HEK293 (cell line): ENCODE measurements at regions not wholly inside any gene's neighbourhood (a gene's known extent, or its start where the extent isn't known, plus 50 kb on each side); places are given as distances from the start of the nearest gene placed in this dataset.

Experiments
- CTCF ChIP-seq: fragments of 450-650 bp; formaldehyde crosslinking; IDR thresholded peaks from 2 replicates; pipeline ENCODE4 v1.5.1; 2016; ENCODE audit warnings: missing biosample characterization, missing genetic modification characterization
- YY1 ChIP-seq: fragments of 450-650 bp; formaldehyde crosslinking; IDR thresholded peaks from 2 replicates; pipeline ENCODE4 v1.5.1; 2018; ENCODE audit warnings: missing biosample characterization, missing genetic modification characterization
- ZBTB21 ChIP-seq: fragments of 450-650 bp; formaldehyde crosslinking; IDR thresholded peaks from 2 replicates; pipeline ENCODE4 v1.5.1; 2017; ENCODE audit warnings: missing biosample characterization, missing genetic modification characterization
- ZNF391 ChIP-seq: fragments of 450-650 bp; formaldehyde crosslinking; IDR thresholded peaks from 2 replicates; pipeline ENCODE4 v1.5.1; 2016; ENCODE audit warnings: low read depth, missing biosample characterization, missing genetic modification characterization, borderline replicate concordance

GRCh38 chr7:63014792-63015191 is 983.9 kb upstream of the ZNF722 start:
- no peak for TF ChIP-seq YY1 (tag by site-specific recombination)
- TF ChIP-seq ZNF391 (tag by site-specific recombination): no peak
- no peak for TF ChIP-seq ZBTB21
- no peak for TF ChIP-seq CTCF
